GM21381 (cell line): ENCODE measurements at regions not wholly inside any gene's neighbourhood (a gene's known extent, or its start where the extent isn't known, plus 50 kb on each side); places are given as distances from the start of the nearest gene placed in this dataset.

Experiments
- ATAC-seq: cut with Tn5 transposase; IDR thresholded peaks from one replicate; pipeline ENCODE4 v1.9.1; 2021; ENCODE audit warnings: mild to moderate bottlenecking, moderate library complexity; ENCODE audit not compliant: unreplicated experiment

DNA sequence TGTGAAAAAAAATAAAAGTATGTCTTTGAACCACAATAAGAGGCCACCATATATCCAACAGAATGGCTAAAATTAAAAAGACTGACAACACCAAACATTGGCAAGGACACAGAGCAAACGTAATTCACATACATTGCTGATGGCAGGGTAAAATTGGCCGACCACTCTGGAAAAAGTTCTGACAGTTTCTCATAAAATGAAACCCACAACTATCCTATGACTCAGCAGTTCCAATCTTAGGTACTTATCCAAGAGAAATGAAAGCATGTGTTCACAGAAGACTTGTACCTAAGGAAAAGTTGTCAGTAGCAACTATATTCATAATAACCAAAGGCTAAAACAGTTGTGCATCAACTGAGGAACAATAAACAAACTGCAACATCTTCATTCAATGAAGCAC lies 357.3 kb upstream of the XYLT1 start:
- no peak for ATAC-seq

DNA sequence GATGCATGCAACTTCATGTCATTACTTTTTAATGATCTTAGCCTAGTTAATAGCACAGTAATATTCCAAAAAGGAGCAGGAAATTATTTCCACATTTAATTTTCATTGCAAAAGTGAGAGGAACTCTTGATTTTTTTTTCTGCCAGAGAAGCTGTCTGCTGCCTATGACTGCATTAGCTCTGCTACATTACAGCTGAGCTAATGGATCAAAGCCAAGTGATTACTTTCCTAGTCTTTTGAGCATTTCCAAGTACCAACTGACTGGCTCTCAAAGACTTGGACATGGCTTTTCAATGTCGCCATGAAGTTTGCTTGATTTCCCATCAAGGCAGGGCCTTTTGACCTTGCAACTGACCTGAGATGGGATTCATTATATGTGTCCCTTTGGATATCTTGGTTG lies 356.6 kb upstream of the XYLT1 start:
- no peak for ATAC-seq

DNA sequence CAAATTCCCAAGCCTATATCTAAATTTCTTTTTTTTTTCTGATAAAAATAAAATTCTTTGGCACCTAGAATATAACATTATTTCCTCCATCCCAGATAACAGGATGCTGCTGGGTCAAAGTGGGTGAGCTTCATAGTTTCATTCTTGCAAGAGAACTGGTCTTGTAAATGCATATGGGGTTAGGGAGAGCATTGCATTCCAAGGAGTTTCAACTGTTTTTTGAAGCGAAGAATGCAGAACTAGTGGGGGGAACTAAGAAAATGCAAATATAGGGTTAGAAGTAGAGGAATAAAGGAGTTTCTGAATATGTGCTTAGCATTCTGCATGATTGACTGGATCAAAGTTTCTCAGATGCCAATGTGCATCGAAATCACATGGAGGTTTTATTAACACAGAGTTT lies 347.2 kb upstream of the XYLT1 start:
- ATAC-seq: no peak

DNA sequence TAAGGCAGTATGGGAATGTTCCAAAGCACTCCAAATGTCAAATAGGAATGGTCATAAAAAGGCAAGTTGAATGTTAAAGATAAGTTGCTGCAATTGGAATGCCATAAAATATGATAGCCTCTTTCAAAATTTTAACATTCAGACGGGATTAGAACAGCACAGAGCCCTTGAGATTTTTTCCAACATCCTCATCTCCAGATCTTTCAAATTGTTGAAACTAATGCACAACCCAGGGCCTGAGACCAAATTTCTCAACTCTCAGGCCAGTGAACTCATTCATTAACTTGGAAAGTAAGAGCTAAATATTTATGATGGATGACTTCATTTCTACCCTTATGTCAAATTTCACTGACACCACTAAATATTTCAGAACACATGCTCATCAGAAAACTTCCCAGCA lies 346.5 kb upstream of the XYLT1 start:
- no peak for ATAC-seq

DNA sequence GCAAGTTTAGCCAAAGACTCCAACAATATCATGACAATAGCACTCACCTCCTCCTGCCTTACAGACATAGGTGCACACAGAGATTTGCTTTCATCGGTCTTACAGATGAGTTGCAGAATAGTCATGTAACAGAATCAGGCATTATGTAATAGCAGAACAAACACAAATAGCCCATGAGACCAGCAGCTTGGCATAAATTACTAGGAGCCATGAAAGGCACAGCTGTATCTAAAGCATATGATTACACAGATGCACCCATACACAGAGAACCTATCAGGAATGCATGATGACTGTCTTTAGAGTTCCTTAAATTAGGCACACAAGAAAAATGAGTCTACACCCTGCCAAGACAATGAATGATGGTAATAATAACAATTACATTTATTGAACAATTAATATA lies 342.0 kb upstream of the XYLT1 start:
- ATAC-seq: no peak

DNA sequence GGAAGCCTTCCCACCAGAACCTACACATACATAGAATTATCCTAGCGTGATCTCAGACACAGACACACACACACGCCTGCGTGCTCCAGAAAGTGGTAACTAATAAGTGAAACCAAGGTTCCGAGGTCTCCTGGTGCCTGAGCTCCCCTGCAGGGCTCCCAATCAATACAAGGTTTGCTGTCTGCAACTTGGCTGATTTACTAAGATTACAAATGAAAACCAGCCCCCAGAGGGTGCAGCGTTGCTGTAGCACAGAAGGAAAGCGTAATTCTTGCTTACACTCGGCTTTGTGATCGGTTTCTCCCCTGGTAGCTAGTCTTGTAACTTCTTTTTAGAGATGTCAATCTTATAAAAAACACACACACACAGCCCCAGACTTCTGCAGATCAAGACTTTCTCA lies 334.1 kb upstream of the XYLT1 start:
- no peak for ATAC-seq

DNA sequence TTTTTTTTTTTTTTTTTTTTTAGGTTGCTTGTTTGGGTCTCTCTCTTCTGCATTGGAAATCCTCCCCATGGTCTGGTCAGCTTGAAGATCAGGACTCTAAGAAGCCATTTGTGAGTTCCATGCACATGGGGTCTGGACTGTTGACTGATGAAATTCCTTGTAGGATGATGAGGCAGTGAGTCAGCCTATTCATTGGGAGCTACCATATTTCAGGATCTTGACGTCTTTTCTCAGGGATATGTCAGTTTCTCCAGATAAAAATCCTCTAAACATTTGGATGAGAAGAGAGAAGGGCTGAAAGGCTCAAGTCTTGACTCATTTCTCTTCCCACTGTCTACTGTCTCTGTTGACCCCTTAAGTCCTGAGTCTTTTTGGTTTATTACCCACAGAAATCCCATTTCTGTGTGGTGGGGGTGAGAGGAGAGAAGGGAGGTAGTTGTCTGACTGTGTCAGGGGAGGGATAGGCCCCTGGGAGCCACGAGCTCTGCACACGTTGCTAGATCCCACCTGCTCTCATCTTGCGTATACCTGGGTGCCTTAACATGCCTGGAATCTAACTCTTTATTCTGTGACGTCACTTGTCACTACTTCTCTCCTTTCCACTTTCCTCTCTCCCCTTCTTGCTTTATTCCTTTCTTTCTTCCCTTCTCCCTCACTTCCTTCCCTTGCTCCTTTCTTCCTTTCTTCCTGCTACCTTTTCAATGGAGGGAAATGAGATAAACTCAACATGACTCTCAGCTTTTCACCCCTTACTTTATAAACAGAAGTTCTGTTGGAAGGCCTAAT lies 333.1 kb upstream of the XYLT1 start:
- ATAC-seq: no peak

DNA sequence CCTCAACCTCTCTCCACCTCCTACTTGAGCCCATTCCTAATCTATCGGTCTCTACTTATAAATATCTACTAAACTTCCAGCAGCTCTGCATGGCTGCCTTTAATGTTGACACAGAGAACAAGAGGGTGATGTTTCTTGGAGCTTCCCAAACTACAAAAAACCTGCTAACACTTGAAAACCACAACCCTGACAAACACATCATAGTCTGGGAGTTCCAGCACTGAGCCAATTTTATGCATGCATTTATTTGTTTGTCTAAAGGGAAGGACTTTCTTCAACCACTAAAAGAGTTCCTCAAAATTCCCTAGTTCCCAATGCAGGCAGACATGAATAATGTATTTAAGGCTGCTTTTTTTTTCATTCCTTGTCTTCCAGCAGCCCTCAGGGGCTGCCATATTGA lies 331.8 kb upstream of the XYLT1 start:
- no peak for ATAC-seq

DNA sequence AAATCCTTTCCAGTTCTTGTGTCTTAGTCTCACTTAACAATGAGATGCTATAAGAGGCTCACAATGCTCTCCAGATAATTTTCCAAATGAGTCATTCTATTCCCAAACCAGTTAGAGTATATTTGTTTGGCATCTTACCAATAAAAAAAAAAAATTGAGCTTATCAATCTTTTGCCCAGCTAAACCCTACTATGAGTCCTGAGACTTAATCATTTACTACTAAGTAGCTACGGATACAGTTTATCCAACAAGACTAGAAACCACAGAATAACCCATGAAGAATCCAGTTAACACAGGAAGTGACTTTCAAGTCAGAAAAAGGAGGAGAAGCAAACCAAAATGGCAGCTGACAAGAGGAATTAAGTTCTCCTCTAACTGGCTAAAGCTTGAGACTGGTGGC lies 330.3 kb upstream of the XYLT1 start:
- ATAC-seq: no peak

DNA sequence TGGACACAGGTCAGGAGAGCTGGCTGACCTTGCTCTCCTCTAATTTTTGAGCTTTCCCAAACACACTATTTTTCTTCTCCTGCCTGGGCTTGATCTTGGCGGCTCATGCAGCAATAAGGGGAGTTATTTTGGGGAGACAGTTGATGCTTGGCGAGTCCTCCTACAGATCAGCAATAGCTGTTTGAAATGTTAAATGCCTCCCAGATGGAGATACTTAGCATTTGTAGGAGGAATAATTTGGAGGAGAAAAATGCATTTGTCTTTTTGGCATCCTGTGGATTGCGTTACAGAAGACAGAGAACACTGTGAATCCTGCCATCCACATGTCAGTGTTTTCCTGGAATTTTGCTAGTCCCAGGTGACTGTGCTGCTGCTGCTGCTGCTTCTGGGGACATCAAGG lies 328.0 kb upstream of the XYLT1 start:
- no peak for ATAC-seq

DNA sequence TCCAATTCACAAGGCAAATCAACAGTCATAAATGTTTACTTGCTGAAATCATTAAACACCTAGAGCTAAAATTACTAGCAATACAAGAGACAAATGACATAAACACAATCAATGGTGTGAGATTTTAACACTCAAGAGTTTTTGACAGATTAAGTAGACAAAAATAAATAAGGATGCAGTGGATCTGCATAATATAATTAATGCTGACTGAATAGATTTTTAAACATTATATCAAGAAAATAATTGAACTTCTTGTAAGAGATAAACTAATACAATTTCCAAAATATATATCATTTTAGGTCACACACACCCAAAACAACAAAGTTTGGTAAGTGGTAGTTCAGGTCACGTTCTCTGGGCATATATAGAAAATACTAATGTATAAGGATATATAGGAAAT lies 322.6 kb upstream of the XYLT1 start:
- no peak for ATAC-seq

DNA sequence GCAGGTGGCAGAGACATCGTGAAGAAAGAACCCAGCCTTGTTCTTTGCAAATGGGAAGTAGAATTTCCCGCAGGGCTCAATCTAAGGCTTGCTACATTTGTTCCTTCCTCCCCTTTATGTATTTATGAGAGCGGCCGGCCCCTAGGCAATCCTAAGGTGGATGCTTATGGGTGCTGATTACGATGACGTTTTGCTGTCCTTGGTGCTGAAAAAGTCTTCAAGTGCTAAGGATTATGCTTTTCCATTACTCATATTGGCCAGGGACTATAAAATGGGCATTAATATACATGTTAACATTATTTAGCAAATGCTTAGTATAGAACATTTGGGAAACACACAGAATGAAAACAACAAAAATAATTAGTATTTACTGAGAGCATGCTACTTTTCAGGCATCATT lies 313.3 kb upstream of the XYLT1 start:
- ATAC-seq: no peak

DNA sequence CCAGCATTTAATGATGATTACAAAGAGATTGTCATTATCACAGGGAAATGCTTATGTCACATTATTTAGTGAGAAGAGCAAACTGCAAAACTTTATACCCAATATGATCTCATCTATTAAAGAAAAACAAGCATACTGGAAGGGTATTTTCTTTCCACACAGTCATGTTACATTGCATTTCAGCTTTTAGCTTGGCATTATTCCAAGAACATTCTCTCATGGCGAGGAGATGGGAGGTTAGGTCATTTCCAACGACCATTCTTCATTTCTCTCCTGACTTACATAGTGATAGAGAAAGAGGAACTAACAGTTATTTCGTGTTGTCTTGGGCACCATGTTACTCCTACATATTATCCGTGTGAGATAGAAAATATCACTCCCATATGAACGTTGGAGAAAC lies 309.4 kb upstream of the XYLT1 start:
- no peak for ATAC-seq

DNA sequence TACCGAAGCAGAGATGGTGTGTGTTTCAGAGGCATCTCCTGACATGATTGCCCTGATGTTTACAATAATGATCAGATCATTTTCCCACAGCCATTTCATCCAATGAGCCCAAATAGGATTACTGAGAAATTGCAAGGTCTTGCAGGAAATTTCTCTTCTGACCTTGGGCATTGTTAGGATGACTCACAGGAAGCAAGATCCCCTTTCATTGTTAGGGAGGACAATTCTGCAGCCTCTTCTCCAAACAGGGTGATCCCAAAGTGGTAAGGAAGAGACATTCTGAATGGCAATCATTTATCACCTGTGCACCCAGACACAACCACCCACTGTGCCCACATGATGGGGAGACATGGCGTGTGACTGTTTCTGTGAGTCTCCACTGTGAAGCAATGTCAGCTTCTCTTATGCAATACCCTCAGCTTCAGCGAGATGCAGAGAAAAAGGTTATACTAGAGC lies 306.7 kb upstream of the XYLT1 start:
- no peak for ATAC-seq

DNA sequence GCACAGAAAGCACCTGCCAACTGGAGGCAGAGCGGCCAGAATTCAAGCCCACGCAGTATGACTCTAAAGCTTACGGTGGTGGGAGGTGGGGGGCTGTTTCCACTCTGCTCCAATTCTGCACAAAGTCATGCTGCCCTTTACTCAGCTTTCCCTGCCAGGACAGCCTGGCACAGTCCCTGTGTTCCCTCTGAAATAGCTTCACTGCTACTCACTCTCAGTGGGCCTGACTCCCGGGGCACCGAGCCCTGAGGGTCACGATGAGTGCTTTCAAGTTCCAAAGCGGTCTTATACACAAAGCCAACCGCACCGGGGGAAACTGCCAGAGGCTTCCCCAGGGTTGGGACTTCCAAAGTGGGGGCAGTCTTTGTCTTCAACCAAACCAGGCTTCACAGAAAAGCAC lies 306.1 kb upstream of the XYLT1 start:
- ATAC-seq: no peak

DNA sequence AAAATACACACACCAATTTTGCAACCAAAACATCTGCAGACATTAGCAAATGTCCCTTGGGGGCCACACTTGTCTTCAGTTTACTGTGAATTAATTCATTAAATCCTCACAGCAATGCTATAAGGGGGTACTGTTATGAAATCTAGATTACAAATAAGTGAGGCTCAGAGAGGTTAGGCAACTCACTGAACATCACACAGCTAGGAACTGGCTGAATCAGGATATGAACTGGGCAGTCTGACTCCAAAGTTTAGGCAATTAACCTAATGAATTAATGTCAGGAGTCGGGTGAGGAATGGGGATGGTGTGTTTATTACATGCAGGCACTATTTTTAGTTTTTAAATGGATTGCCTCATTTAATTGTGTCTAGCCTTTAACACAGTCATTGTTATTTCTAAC lies 305.7 kb upstream of the XYLT1 start:
- ATAC-seq: no peak

DNA sequence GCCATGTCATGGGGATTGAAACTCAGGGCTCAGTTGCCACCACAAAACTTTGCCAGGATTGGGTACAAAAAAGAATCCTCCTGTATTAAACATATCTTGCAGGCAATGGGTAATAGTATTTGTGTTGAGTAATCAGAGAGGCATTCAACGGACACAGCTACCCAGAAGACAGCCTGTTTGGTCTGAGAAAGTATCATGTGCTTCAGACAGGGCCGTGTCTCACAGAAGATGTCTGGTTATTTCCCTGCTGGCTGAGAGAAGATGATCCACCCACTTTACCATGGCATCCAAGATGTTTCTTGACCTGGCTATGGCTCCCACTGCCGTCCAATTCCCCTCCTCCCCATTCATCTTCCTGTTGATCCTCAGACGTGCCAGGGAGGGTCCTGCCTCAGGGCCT lies 304.3 kb upstream of the XYLT1 start:
- no peak for ATAC-seq

DNA sequence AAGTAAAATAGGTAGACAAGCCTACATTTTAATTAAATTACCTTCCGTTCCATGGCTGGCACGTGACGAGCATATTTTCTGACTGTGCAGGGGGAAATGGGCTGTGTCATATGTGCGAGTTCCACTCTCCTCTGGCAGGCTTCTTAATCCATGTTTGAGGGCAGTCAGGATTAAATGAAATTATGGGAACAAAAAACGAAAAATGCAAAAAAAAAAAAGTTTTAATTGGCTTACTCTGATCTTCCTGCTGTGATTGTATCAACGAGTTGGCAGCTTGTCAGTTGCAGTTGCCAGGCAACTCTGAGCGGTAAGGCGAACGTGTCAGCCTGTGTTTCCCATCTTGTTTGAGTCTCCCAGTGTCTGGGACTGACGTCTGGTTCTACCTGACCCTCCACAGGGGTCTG lies 302.9 kb upstream of the XYLT1 start:
- ATAC-seq: no peak

DNA sequence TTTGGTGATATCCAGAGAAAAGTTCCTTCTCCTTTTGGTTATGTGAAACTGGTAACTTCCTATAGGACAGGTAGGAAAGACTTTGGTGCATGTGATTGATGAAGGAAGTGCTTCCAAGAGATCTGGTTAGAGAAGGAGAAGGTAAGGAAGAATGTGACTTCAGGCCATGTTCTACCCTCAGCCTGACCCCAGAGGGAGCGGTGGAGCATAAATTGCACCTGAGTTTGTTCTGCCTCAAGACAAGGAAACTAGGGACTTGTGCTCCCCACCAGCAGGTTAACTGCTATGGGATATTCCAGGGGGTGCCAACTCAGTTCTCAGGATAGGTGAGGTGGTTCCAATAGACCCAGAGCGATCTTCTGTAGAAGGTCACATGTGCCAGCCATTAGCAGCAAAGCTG lies 299.3 kb upstream of the XYLT1 start:
- ATAC-seq: no peak

DNA sequence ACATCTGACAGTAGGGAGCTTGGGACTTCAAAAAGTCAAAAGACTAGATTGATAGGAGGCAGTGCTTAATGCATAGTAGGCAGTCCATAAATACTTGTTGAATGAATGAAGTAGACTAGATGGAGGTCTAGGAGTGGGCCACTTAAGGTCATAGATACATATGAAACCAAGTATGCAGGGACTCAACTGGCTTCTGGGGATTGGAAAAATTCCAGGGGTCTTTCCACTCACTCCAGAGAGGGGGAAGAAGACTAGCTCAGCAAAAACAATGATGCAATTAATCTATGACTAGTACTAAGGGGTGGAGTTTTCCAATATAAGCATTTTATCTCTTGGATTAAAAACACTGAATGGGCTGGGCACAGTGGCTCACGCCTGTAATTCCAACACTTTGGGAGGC lies 298.3 kb upstream of the XYLT1 start:
- ATAC-seq: no peak

DNA sequence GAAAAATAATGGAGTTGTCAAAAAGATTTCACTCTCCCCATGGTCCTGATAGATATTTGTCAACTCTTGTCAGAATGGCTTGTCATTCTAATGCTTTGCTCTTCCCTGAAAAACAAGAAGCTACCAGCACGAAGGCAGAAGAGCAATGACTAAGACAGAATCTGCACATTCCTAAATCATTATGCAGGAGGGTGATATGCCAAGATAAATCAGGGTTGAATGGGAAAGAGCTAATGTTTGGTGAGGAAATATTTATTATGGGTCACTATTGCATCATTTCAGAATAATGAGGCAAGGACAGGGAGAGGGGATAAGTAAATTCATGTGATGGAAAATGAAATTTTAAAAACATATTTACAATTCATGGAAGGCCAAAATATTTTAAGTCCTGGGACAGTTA lies 297.5 kb upstream of the XYLT1 start:
- no peak for ATAC-seq

DNA sequence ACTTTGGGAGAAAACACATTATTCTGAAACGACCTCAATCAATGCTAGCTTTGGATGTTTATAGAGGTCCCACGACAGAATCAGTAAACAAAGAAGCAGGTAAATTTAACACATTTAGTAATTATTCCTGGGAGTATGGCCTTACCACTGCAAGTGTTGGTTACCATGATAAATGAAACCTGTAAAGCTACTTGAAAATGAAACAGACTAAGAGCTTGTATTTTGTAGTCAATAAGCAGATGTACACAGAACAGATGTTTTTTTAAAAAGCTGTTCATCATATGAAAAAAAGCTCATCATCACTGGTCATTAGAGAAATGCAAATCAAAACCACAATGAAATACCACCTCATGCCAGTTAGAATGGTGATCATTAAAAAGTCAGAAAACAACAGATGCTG lies 295.3 kb upstream of the XYLT1 start:
- no peak for ATAC-seq
